GM19452 (cell line): ENCODE measurements at regions not wholly inside any gene's neighbourhood (a gene's known extent, or its start where the extent isn't known, plus 50 kb on each side); places are given as distances from the start of the nearest gene placed in this dataset.

Experiments
- ATAC-seq: cut with Tn5 transposase; IDR thresholded peaks from one replicate; pipeline ENCODE4 v1.9.1; 2021; ENCODE audit not compliant: unreplicated experiment

GRCh38 chr2:150167711-150168110 lies 319.8 kb downstream of the RND3 start:
- ATAC-seq = no peak

GRCh38 chr2:150166313-150167051 lies 321.0 kb downstream of the RND3 start:
- ATAC-seq = no peak

- ATAC-seq = no peak
Measured at GRCh38 chr2:150165988-150166312, 321.5 kb downstream of the RND3 start.

GRCh38 chr2:150165442-150165841 lies 322.0 kb downstream of the RND3 start:
- ATAC-seq = no peak

- ATAC-seq = no peak
Measured at GRCh38 chr2:150162241-150162942, 325.1 kb downstream of the RND3 start.

- ATAC-seq = no peak
Measured at GRCh38 chr2:150160058-150160457, 327.4 kb downstream of the RND3 start.

- ATAC-seq = no peak
Measured at GRCh38 chr2:150159300-150159699, 328.2 kb downstream of the RND3 start.

- ATAC-seq = no peak
Measured at GRCh38 chr2:150156876-150157275, 330.6 kb downstream of the RND3 start.

- no peak for ATAC-seq
Measured at GRCh38 chr2:150156415-150156814, 331.1 kb downstream of the RND3 start.

- no peak for ATAC-seq
Measured at GRCh38 chr2:150154308-150154797, 333.1 kb downstream of the RND3 start.

GRCh38 chr2:150153646-150154307 lies 333.7 kb downstream of the RND3 start:
- ATAC-seq = no peak

GRCh38 chr2:150152230-150152629 lies 335.2 kb downstream of the RND3 start:
- ATAC-seq = no peak

- no peak for ATAC-seq
Measured at GRCh38 chr2:150150144-150150543, 337.3 kb downstream of the RND3 start.

- ATAC-seq = no peak
Measured at GRCh38 chr2:150147889-150148683, 339.4 kb downstream of the RND3 start.

GRCh38 chr2:150146879-150147278 lies 340.6 kb downstream of the RND3 start:
- no peak for ATAC-seq

GRCh38 chr2:150145299-150145692 lies 342.2 kb downstream of the RND3 start:
- no peak for ATAC-seq

- no peak for ATAC-seq
Measured at GRCh38 chr2:150144546-150145298, 342.7 kb downstream of the RND3 start.

- ATAC-seq = no peak
Measured at GRCh38 chr2:150143087-150143536, 344.4 kb downstream of the RND3 start.

- ATAC-seq = no peak
Measured at GRCh38 chr2:150142561-150142960, 344.9 kb downstream of the RND3 start.

- no peak for ATAC-seq
Measured at GRCh38 chr2:150141226-150142001, 346.1 kb downstream of the RND3 start.
